MM.1S (cell line): ENCODE measurements at regions not wholly inside any gene's neighbourhood (a gene's known extent, or its start where the extent isn't known, plus 50 kb on each side); places are given as distances from the start of the nearest gene placed in this dataset.

Source experiments
- EZH2 ChIP-seq: fragments of 300-600 bp; sonication (generic); optimal IDR thresholded peaks from 2 replicates; pipeline ENCODE3; 2017; ENCODE audit warnings: low read depth, mild to moderate bottlenecking, antibody characterized with exemption, low read length, mixed read lengths
- TF ChIP-seq, protein P1 (sequence below): fragments of 300-600 bp; sonication (generic); IDR thresholded peaks from 2 replicates; pipeline ENCODE4 v1.5.1; 2016; ENCODE audit warnings: antibody characterized with exemption, low read length, mixed read lengths

DNA sequence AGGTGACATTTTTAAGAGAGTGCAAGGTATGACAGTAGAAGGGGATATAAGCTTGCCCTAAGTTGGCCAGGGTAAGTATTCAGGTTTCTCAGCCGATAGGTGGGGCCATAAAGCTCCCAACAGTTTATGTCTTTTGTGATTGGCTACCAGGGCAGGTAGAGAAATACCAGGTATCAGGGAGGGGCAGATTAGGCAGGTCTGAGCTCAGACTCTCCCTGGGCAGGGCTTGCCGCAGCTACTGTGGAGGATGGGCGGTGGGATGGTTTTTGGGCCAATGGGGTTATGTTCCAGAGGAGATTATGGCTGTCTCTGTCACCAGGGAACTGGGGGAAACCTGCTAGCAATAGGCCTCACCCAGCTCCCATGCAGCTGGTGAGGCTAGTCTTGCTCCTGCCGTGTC lies 211.6 kb downstream of the PTH2R start:
- no peak for TF ChIP-seq EZH2
- TF ChIP-seq, protein P1, sequence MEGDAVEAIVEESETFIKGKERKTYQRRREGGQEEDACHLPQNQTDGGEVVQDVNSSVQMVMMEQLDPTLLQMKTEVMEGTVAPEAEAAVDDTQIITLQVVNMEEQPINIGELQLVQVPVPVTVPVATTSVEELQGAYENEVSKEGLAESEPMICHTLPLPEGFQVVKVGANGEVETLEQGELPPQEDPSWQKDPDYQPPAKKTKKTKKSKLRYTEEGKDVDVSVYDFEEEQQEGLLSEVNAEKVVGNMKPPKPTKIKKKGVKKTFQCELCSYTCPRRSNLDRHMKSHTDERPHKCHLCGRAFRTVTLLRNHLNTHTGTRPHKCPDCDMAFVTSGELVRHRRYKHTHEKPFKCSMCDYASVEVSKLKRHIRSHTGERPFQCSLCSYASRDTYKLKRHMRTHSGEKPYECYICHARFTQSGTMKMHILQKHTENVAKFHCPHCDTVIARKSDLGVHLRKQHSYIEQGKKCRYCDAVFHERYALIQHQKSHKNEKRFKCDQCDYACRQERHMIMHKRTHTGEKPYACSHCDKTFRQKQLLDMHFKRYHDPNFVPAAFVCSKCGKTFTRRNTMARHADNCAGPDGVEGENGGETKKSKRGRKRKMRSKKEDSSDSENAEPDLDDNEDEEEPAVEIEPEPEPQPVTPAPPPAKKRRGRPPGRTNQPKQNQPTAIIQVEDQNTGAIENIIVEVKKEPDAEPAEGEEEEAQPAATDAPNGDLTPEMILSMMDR = no peak
